Lower leg skin (tissue), 4 donors: ENCODE measurements at regions not wholly inside any gene's neighbourhood (a gene's known extent, or its start where the extent isn't known, plus 50 kb on each side); places are given as distances from the start of the nearest gene placed in this dataset.

Source experiments
- DNase-seq, 2 donors: peaks; one replicate each; pipeline ENCODE4 v3.0.0-alpha.2; 2019; ENCODE audit warnings: low spot score in 2 of 2
- H3K4me3 ChIP-seq: fragments of 200-600 bp; sonication (generic); 2 replicates; pipeline ENCODE4 v1.5.1; 2017; ENCODE audit warnings: mild to moderate bottlenecking, low read depth; ENCODE audit not compliant: poor library complexity, severe bottlenecking
- POLR2A ChIP-seq, 2 donors: fragments of 450-650 bp; IDR thresholded peaks; one replicate each; pipeline ENCODE4 v1.6.1; 2016 to 2017; ENCODE audit warnings: antibody characterized with exemption in 2 of 2, mild to moderate bottlenecking in 1 of 2, moderate library complexity in 1 of 2
- WGBS, 2 donors: methylation state at CpG; one replicate each; pipeline ENCODE4 v1.1.5; 2018; 5-methylcytosine and 5-hydroxymethylcytosine counted together
- intact Hi-C: fragments of 100-400 bp; cut with DNase I; formaldehyde crosslinking; loops from one replicate; pipeline ENCODE4 v1.15.0; 2023; ENCODE audit warnings: low total_unique reads
- TF ChIP-seq, protein P1 (sequence below), 3 donors: fragments of 450-650 bp; IDR thresholded peaks; one replicate each; pipeline ENCODE4 v1.5.1; 2016; ENCODE audit warnings: antibody characterized with exemption in 3 of 3, mild to moderate bottlenecking in 3 of 3, moderate library complexity in 2 of 3

DNA sequence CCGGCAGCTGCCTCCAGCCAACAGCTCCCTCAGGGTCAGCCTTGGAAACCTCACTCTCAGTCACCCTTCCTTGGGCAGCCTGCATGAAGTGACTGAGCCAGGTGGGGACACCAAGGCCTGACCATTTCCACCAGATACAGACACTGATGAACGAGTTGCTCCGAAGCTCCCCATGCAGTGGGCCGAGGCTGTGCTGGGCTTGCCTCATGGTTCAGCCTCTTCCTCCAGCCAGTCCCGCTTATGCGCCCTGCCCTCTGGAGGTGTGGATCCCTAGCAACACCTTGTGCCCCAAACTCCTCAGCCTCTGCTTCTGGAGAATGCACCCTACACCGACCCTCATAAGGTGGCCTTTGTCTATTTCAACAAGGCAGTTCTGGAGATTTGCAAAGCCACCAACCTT is 236.0 kb downstream of the RRAGC start:
- TF ChIP-seq, protein P1, sequence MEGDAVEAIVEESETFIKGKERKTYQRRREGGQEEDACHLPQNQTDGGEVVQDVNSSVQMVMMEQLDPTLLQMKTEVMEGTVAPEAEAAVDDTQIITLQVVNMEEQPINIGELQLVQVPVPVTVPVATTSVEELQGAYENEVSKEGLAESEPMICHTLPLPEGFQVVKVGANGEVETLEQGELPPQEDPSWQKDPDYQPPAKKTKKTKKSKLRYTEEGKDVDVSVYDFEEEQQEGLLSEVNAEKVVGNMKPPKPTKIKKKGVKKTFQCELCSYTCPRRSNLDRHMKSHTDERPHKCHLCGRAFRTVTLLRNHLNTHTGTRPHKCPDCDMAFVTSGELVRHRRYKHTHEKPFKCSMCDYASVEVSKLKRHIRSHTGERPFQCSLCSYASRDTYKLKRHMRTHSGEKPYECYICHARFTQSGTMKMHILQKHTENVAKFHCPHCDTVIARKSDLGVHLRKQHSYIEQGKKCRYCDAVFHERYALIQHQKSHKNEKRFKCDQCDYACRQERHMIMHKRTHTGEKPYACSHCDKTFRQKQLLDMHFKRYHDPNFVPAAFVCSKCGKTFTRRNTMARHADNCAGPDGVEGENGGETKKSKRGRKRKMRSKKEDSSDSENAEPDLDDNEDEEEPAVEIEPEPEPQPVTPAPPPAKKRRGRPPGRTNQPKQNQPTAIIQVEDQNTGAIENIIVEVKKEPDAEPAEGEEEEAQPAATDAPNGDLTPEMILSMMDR (IDR thresholded peaks at IDR 0.05) = no peak
- no peak for TF ChIP-seq POLR2A (IDR thresholded peaks at IDR 0.05)
- WGBS, 2 donors = 86 to 87% methylated on average over 7 of the region's 7 CpGs
- peak in 1 of 2 donors; percentile 69 for DNase-seq
- intact Hi-C loops = no loop called here
- no peak overlapping the region for H3K4me3 ChIP-seq

GRCh38 chr1:38622197-38622596 is 237.4 kb downstream of the RRAGC start:
- DNase-seq = no peak
- H3K4me3 ChIP-seq = no peak overlapping the region
- 89 to 93% methylated on average over 6 of the region's 6 CpGs for WGBS, 2 donors
- TF ChIP-seq, protein P1 (IDR thresholded peaks at IDR 0.05) = no peak
- no peak for TF ChIP-seq POLR2A (IDR thresholded peaks at IDR 0.05)
- intact Hi-C loops = no loop called here

- intact Hi-C loops = no loop called here
- DNase-seq = no peak
- no peak for TF ChIP-seq POLR2A (IDR thresholded peaks at IDR 0.05)
- TF ChIP-seq, protein P1 (IDR thresholded peaks at IDR 0.05) = no peak
- 46 to 52% methylated on average over 3 of the region's 3 CpGs for WGBS, 2 donors
- H3K4me3 ChIP-seq = no peak overlapping the region
Measured at GRCh38 chr1:38616846-38617245, 242.7 kb downstream of the RRAGC start.

- H3K4me3 ChIP-seq = no peak overlapping the region
- no peak for TF ChIP-seq POLR2A (IDR thresholded peaks at IDR 0.05)
- TF ChIP-seq, protein P1 (IDR thresholded peaks at IDR 0.05) = no peak
- DNase-seq = no peak
- intact Hi-C loops = no loop called here
- 78 to 100% methylated on average over 1 of the region's 1 CpG for WGBS, 2 donors
Measured at GRCh38 chr1:38615680-38616079, 243.9 kb downstream of the RRAGC start.

DNA sequence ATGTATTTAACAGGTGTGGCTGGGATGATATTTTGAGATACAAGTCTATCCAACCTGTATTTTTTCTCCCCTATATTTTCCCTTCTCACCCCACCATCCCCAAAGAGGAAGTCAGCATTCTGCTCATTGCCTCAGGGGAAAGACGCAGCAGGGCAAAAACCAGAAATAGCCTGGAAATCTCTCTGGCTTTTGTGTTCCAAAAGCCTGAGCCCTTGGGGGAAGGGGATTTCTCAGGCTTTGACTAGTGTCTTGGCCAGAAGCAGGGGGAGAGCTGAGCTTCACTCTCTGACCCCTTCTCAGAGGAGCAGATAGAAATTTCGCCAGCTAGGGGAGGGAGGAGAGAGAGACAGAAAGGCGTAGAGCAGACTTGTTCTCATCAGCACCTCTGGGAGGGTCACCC is 244.7 kb downstream of the RRAGC start:
- intact Hi-C loops = no loop called here
- DNase-seq = no peak

GRCh38 chr1:38613996-38614395 is 245.6 kb downstream of the RRAGC start:
- no peak for DNase-seq
- WGBS, 2 donors = 84 to 85% methylated on average over 8 of the region's 8 CpGs
- no peak overlapping the region for H3K4me3 ChIP-seq
- TF ChIP-seq, protein P1 (IDR thresholded peaks at IDR 0.05) = no peak
- no peak for TF ChIP-seq POLR2A (IDR thresholded peaks at IDR 0.05)
- intact Hi-C loops = no loop called here

More for the DNA sequence above, 244.7 kb downstream of the RRAGC start:
- 78% methylated on average over 3 of the region's 3 CpGs for WGBS, 2 donors
- no peak overlapping the region for H3K4me3 ChIP-seq
- no peak for TF ChIP-seq POLR2A (IDR thresholded peaks at IDR 0.05)
- TF ChIP-seq, protein P1 (IDR thresholded peaks at IDR 0.05) = no peak
